Fibroblast of lung (primary cell): ENCODE measurements at regions not wholly inside any gene's neighbourhood (a gene's known extent, or its start where the extent isn't known, plus 50 kb on each side); places are given as distances from the start of the nearest gene placed in this dataset.

Source experiments
- DNase-seq, 2 donors: peaks; one replicate each; pipeline versions ENCODE4 v3.0.0 to v3.0.0-alpha.2; 2010; ENCODE audit warnings: low read depth in 2 of 2
- H2AFZ ChIP-seq: 2 replicates; pipeline ENCODE4 v1.5.1; 2012; ENCODE audit warnings: low read length, control low read depth, inconsistent platforms
- H3K27ac ChIP-seq: 2 replicates; pipeline ENCODE4 v1.5.1; 2011; ENCODE audit warnings: low read length, control low read depth; ENCODE audit not compliant: insufficient read depth
- H3K27me3 ChIP-seq: 2 replicates; pipeline ENCODE4 v1.5.1; 2011; ENCODE audit warnings: mild to moderate bottlenecking, low read length; ENCODE audit not compliant: control insufficient read depth, insufficient read depth
- H3K36me3 ChIP-seq: 2 replicates; pipeline ENCODE4 v1.5.1; 2011; ENCODE audit warnings: low read length; ENCODE audit not compliant: control insufficient read depth, insufficient read depth
- H3K4me1 ChIP-seq: 2 replicates; pipeline ENCODE4 v1.5.1; 2011; ENCODE audit warnings: low read length; ENCODE audit not compliant: control insufficient read depth, insufficient read depth; ENCODE audit errors: extremely low read depth
- H3K4me2 ChIP-seq: 2 replicates; pipeline ENCODE4 v1.5.1; 2011; ENCODE audit warnings: low read length, control low read depth; ENCODE audit not compliant: insufficient read depth; ENCODE audit errors: extremely low read depth
- H3K4me3 ChIP-seq, 4 experiments: fragments of 200-600 bp in 1 of 4; sonication (generic) in 1 of 4; replicated peaks in 1 of 4; 2 replicates each; pipeline ENCODE4 v1.5.1; 2011 to 2016; ENCODE audit warnings: low read length in 4 of 4, low read depth in 3 of 4, mild to moderate bottlenecking in 3 of 4, control low read depth in 2 of 4, inconsistent platforms in 1 of 4, mixed read lengths in 1 of 4; ENCODE audit not compliant: insufficient read depth in 1 of 4; ENCODE audit errors: control extremely low read depth in 1 of 4
- H3K79me2 ChIP-seq: 2 replicates; pipeline ENCODE4 v1.5.1; 2012; ENCODE audit warnings: mild to moderate bottlenecking, low read length, inconsistent platforms; ENCODE audit not compliant: control insufficient read depth, insufficient read depth
- H3K9ac ChIP-seq: 2 replicates; pipeline ENCODE4 v1.5.1; 2011; ENCODE audit warnings: mild to moderate bottlenecking, low read length, control low read depth; ENCODE audit not compliant: insufficient read depth
- H3K9me3 ChIP-seq: 2 replicates; pipeline ENCODE4 v1.5.1; 2012; ENCODE audit warnings: low read depth, low read length; ENCODE audit not compliant: control insufficient read depth, insufficient read depth
- H4K20me1 ChIP-seq: 2 replicates; pipeline ENCODE4 v1.5.1; 2011; ENCODE audit warnings: low read length; ENCODE audit not compliant: control insufficient read depth, insufficient read depth; ENCODE audit errors: extremely low read depth
- EZH2 ChIP-seq: IDR thresholded peaks from 2 replicates; pipeline ENCODE4 v1.5.1; 2012; ENCODE audit warnings: low read length, control low read depth, mild to moderate bottlenecking; ENCODE audit errors: missing control alignments
- TF ChIP-seq, protein P1 (sequence below), 2 donors: IDR thresholded peaks in 1 of 2; conservative IDR thresholded peaks in 1 of 2; 1 replicate in 1 of 2; 2 replicates in 1 of 2; pipeline ENCODE4 v1.5.1; 2011 to 2012; ENCODE audit warnings: low read length in 2 of 2, control low read depth in 1 of 2, inconsistent platforms in 1 of 2, low read depth in 1 of 2, mild to moderate bottlenecking in 1 of 2

DNA sequence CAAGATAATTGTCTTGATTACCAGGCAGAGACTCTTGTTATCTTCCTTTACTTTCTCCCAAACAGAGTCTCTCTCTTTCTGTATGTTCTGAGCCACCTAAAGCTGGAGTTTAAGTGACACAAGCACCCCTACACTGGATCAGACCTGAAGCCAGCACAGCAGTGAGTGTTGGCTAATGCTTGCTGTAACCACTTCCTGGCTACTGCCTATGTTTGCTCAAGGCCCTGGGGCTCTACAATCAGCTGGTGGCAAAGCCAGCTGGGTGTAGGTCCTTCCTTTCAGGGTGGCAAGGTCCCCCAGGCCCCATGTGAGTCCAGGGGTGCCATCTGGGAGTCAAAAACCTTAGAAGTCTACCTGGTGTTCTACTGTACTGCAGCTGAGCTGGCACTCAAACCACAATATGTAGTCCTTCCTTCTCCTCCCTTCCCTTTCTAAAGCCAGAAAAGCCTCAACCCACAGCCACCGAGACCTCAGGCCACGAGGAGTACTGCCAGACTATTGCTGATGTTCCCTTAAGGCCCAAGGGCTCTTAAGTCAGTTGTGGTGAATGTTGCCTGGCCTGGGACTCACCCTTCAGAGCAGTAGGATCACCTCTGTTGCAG is 416.3 kb downstream of the ADRA2A start:
- Histone ChIP-seq H3K4me2 (no peak overlapping the region), H2AFZ (no peak overlapping the region), H3K4me1 (no peaks in the 10 kb centered on the region), H4K20me1 (no peaks in the 10 kb centered on the region), H3K9ac (no peak overlapping the region), H3K36me3 (no peaks in the 10 kb centered on the region), H3K4me3 (no peak overlapping the region), H3K27me3 (no peaks in the 10 kb centered on the region), H3K9me3 (no peaks in the 10 kb centered on the region), H3K27ac (no peak overlapping the region), H3K79me2 (no peaks in the 10 kb centered on the region)
- TF ChIP-seq EZH2 = no peak
- TF ChIP-seq, protein P1, sequence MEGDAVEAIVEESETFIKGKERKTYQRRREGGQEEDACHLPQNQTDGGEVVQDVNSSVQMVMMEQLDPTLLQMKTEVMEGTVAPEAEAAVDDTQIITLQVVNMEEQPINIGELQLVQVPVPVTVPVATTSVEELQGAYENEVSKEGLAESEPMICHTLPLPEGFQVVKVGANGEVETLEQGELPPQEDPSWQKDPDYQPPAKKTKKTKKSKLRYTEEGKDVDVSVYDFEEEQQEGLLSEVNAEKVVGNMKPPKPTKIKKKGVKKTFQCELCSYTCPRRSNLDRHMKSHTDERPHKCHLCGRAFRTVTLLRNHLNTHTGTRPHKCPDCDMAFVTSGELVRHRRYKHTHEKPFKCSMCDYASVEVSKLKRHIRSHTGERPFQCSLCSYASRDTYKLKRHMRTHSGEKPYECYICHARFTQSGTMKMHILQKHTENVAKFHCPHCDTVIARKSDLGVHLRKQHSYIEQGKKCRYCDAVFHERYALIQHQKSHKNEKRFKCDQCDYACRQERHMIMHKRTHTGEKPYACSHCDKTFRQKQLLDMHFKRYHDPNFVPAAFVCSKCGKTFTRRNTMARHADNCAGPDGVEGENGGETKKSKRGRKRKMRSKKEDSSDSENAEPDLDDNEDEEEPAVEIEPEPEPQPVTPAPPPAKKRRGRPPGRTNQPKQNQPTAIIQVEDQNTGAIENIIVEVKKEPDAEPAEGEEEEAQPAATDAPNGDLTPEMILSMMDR (conservative IDR thresholded peaks at IDR 0.05 in 1 of 2, IDR thresholded peaks at IDR 0.05 in 1 of 2; ENCODE audit: low read depth in 1 of 2, low read length in 2 of 2) = no peak
- DNase-seq = no peak

DNA sequence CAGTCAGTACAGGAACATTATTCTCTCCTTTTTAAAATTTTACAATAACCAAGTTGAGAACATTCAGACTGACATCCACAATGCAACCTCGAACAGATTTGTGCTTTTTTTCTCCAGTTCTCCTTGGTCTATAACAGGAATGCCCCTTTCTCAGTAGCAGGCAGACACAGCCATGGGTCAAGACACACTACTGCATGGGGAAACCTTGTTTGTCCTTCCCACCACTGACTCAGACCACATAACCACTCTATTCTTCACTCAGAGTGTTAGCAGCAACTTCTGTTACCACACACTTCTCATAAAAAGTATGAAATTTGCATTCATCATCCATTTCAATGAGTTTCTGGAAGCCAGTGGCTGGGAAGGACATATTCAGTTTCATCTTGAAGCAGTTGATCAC is 421.7 kb downstream of the ADRA2A start:
- no peak overlapping the region for H2AFZ ChIP-seq
- no peaks in the 10 kb centered on the region for H3K4me1 ChIP-seq
- no peaks in the 10 kb centered on the region for H3K36me3 ChIP-seq
- H3K27me3 ChIP-seq = no peaks in the 10 kb centered on the region
- TF ChIP-seq EZH2 = no peak
- TF ChIP-seq, protein P1 (conservative IDR thresholded peaks at IDR 0.05 in 1 of 2, IDR thresholded peaks at IDR 0.05 in 1 of 2; ENCODE audit: low read depth in 1 of 2, low read length in 2 of 2) = no peak
- H3K9ac ChIP-seq = no peak overlapping the region
- H3K9me3 ChIP-seq = no peaks in the 10 kb centered on the region
- no peaks in the 10 kb centered on the region for H3K79me2 ChIP-seq
- no peak overlapping the region for H3K27ac ChIP-seq
- H3K4me2 ChIP-seq = no peak overlapping the region
- no peak for DNase-seq
- no peaks in the 10 kb centered on the region for H4K20me1 ChIP-seq
- no peak overlapping the region for H3K4me3 ChIP-seq

GRCh38 chr10:111504376-111504775 is 427.5 kb downstream of the ADRA2A start:
- no peaks in the 10 kb centered on the region for H3K4me1 ChIP-seq
- no peak overlapping the region for H3K27ac ChIP-seq
- H3K9ac ChIP-seq = no peak overlapping the region
- no peak overlapping the region for H3K4me3 ChIP-seq
- H3K4me2 ChIP-seq = no peak overlapping the region
- TF ChIP-seq, protein P1 (conservative IDR thresholded peaks at IDR 0.05 in 1 of 2, IDR thresholded peaks at IDR 0.05 in 1 of 2; ENCODE audit: low read depth in 1 of 2, low read length in 2 of 2) = no peak
- TF ChIP-seq EZH2 = no peak
- no peak for DNase-seq
- no peaks in the 10 kb centered on the region for H3K27me3 ChIP-seq
- H4K20me1 ChIP-seq = no peaks in the 10 kb centered on the region
- no peak overlapping the region for H2AFZ ChIP-seq
- no peaks in the 10 kb centered on the region for H3K79me2 ChIP-seq
- H3K9me3 ChIP-seq = no peaks in the 10 kb centered on the region
- H3K36me3 ChIP-seq = no peaks in the 10 kb centered on the region
